Left kidney (tissue), 1 donor: ENCODE measurements at regions not wholly inside any gene's neighbourhood (a gene's known extent, or its start where the extent isn't known, plus 50 kb on each side); places are given as distances from the start of the nearest gene placed in this dataset.
"Not testable (repeated sequence)": the region's sequence is repeated elsewhere in the genome, so short reads cannot be mapped to it uniquely, and the experiment has no call there.

ENCODE experiments used
- DNase-seq: peaks from one replicate; pipeline ENCODE4 v3.0.0-alpha.2; 2013

- not testable (repeated sequence) for DNase-seq
Measured at GRCh38 chr1:148049115-148049496, 103.0 kb downstream of the NBPF11 start.

- peak; percentile 7 for DNase-seq
Measured at GRCh38 chr1:148048423-148049114, 103.5 kb downstream of the NBPF11 start.

GRCh38 chr1:148045872-148046271 is 106.2 kb downstream of the NBPF11 start:
- DNase-seq = not testable (repeated sequence)

- DNase-seq = not testable (repeated sequence)
Measured at GRCh38 chr1:148044495-148044894, 107.6 kb downstream of the NBPF11 start.
